GM12878 (cell line): ENCODE measurements at regions not wholly inside any gene's neighbourhood (a gene's known extent, or its start where the extent isn't known, plus 50 kb on each side); places are given as distances from the start of the nearest gene placed in this dataset.

Source experiments
- ATAC-seq: fragments of 200-7000 bp; cut with Tn5 transposase; 3 replicates; pipeline ENCODE4 v1.9.1; 2020; ENCODE audit warnings: mild to moderate bottlenecking, moderate library complexity
- BruUV-seq: library from RNA; stranded (reverse); fragments of 400-500 nt; replicated peaks from 2 replicates; lab custom pipeline; 2021; lab: Mats Ljungman, UMichigan
- CTCF ChIA-PET: fragments of 300-600 bp; sonication (Branson Sonifier 250); formaldehyde crosslinking; extraction: SDS; loops from one replicate; lab custom pipeline; 2021; ENCODE audit warnings: inconsistent platforms; lab: Yijun Ruan, JAX
- POLR2A ChIA-PET: fragments of 350-600 bp; formaldehyde crosslinking; extraction: SDS; loops from one replicate; lab custom pipeline; 2021; ENCODE audit warnings: inconsistent platforms; lab: Charles Lee
- RAD21 ChIA-PET: fragments of 300-600 bp; sonication (Branson Sonifier 250); formaldehyde crosslinking; loops from one replicate; lab custom pipeline; 2023; ENCODE audit warnings: antibody characterized with exemption; ENCODE audit not compliant: unreplicated experiment; lab: Charles Lee
- SMC1A ChIA-PET: fragments of 300-600 bp; sonication (Branson Sonifier 250); formaldehyde crosslinking; loops from one replicate; lab custom pipeline; 2023; ENCODE audit not compliant: unreplicated experiment, uncharacterized antibody; lab: Charles Lee
- DNase-seq: peaks from one replicate; pipeline ENCODE4 v3.0.0-alpha.2; 2011; ENCODE audit warnings: low read depth, low spot score
- FAIRE-seq: peaks from 3 replicates; lab custom pipeline; 2011; peaks lifted over from hg19 to GRCh38; lab: Jason Lieb, UNC
- H2AFZ ChIP-seq: 2 replicates; pipeline ENCODE4 v1.6.0; 2011; ENCODE audit warnings: low read depth, low read length, control low read depth; ENCODE audit not compliant: control insufficient read depth
- H3K27ac ChIP-seq: 2 replicates; pipeline ENCODE4 v1.5.1; 2011; ENCODE audit warnings: control low read depth; ENCODE audit not compliant: control insufficient read depth, insufficient read depth
- H3K27me3 ChIP-seq, 2 experiments: replicated peaks in 1 of 2; 2 replicates each; pipeline versions ENCODE4 v1.6.0 to v1.6.1; 2011; ENCODE audit warnings: low read length in 1 of 2; ENCODE audit not compliant: control insufficient read depth in 2 of 2, insufficient read depth in 2 of 2
- H3K36me3 ChIP-seq, 2 experiments: 2 replicates each; pipeline ENCODE4 v1.5.1; 2011; ENCODE audit warnings: low read length in 1 of 2; ENCODE audit not compliant: control insufficient read depth in 2 of 2, insufficient read depth in 2 of 2
- H3K4me1 ChIP-seq: 2 replicates; pipeline ENCODE4 v1.6.1; 2011; ENCODE audit warnings: mild to moderate bottlenecking, low read length, moderate library complexity, mixed read lengths; ENCODE audit not compliant: control insufficient read depth, insufficient read depth
- H3K4me2 ChIP-seq: 2 replicates; pipeline ENCODE4 v1.6.0; 2011; ENCODE audit warnings: control low read depth; ENCODE audit not compliant: control insufficient read depth, insufficient read depth
- H3K4me3 ChIP-seq: fragments of 200-600 bp; sonication (generic); 2 replicates; pipeline ENCODE4 v1.5.1; 2016
- H3K79me2 ChIP-seq: 2 replicates; pipeline ENCODE4 v1.6.0; 2011; ENCODE audit warnings: low read length; ENCODE audit not compliant: control insufficient read depth, insufficient read depth
- H3K9ac ChIP-seq: 2 replicates; pipeline ENCODE4 v1.8.0; 2011; ENCODE audit warnings: low read length, control low read depth, mixed read lengths; ENCODE audit not compliant: control insufficient read depth, insufficient read depth
- H3K9me3 ChIP-seq: replicated peaks from 3 replicates; pipeline ENCODE4 v1.5.1; 2011; ENCODE audit warnings: mild to moderate bottlenecking, low read length; ENCODE audit not compliant: control insufficient read depth, insufficient read depth
- H4K20me1 ChIP-seq: 2 replicates; pipeline ENCODE4 v1.6.0; 2011; ENCODE audit not compliant: control insufficient read depth, insufficient read depth
- BACH1 ChIP-seq: fragments of 450-650 bp; IDR thresholded peaks from 2 replicates; pipeline ENCODE4 v1.6.1; 2017; ENCODE audit warnings: mild to moderate bottlenecking, borderline replicate concordance
- CBX3 ChIP-seq: fragments of 200-600 bp; sonication (generic); IDR thresholded peaks from 2 replicates; pipeline ENCODE4 v1.6.1; 2016; ENCODE audit warnings: low read depth, borderline replicate concordance
- DPF2 ChIP-seq: fragments of 450-650 bp; IDR thresholded peaks from 2 replicates; pipeline ENCODE4 v1.6.1; 2017; ENCODE audit warnings: mild to moderate bottlenecking
- FOXM1 ChIP-seq: IDR thresholded peaks from 2 replicates; pipeline ENCODE4 v1.6.1; 2012; ENCODE audit warnings: low read depth, mild to moderate bottlenecking, inconsistent platforms, low read length, moderate library complexity
- HDAC6 ChIP-seq: fragments of 200-600 bp; sonication (generic); IDR thresholded peaks from one replicate; pipeline ENCODE4 v1.8.0; 2017; ENCODE audit warnings: antibody characterized with exemption; ENCODE audit not compliant: unreplicated experiment
- IRF5 ChIP-seq: fragments of 450-650 bp; IDR thresholded peaks from 2 replicates; pipeline ENCODE4 v1.6.1; 2017; ENCODE audit warnings: borderline replicate concordance
- JUND ChIP-seq: IDR thresholded peaks from 2 replicates; pipeline ENCODE4 v1.6.1; 2012; ENCODE audit warnings: low read depth, mild to moderate bottlenecking, low read length, improper control_type of control experiment, moderate library complexity
- KDM1A ChIP-seq: fragments of 200-600 bp; sonication (generic); IDR thresholded peaks from 2 replicates; pipeline ENCODE4 v1.6.1; 2016; ENCODE audit warnings: borderline replicate concordance
- NBN ChIP-seq: fragments of 450-650 bp; IDR thresholded peaks from 2 replicates; pipeline ENCODE4 v1.6.1; 2016
- NR2F1 ChIP-seq: fragments of 450-650 bp; conservative IDR thresholded peaks from 2 replicates; pipeline ENCODE4 v1.6.1; 2017; ENCODE audit warnings: mild to moderate bottlenecking
- RCOR1 ChIP-seq: conservative IDR thresholded peaks from 2 replicates; pipeline ENCODE4 v1.6.1; 2012; ENCODE audit warnings: low read depth, low read length, improper control_type of control experiment
- RFX5 ChIP-seq: IDR thresholded peaks from 2 replicates; pipeline ENCODE4 v1.6.1; 2011; ENCODE audit warnings: low read depth, low read length, improper control_type of control experiment
- SKIL ChIP-seq: fragments of 450-650 bp; IDR thresholded peaks from 2 replicates; pipeline ENCODE4 v1.6.1; 2017; ENCODE audit warnings: mild to moderate bottlenecking, low read depth, inconsistent platforms; ENCODE audit not compliant: poor library complexity, severe bottlenecking
- TAF1 ChIP-seq: IDR thresholded peaks from 2 replicates; pipeline ENCODE4 v1.6.1; 2011; ENCODE audit warnings: mild to moderate bottlenecking, low read depth, low read length, borderline replicate concordance
- TCF3 ChIP-seq: IDR thresholded peaks from 2 replicates; pipeline ENCODE4 v1.6.1; 2012; ENCODE audit warnings: low read depth, mild to moderate bottlenecking, low read length, borderline replicate concordance; ENCODE audit not compliant: insufficient read depth
- ZBED1 ChIP-seq: IDR thresholded peaks from 2 replicates; pipeline ENCODE4 v1.6.1; 2016; ENCODE audit warnings: borderline replicate concordance
- WGBS: methylation state at CpG from one replicate; pipeline ENCODE4 v1.1.6; 2016; ENCODE audit warnings: low lambda C conversion rate; ENCODE audit not compliant: insufficient replicate concordance, insufficient coverage; ENCODE audit errors: missing lambda C conversion rate; 5-methylcytosine and 5-hydroxymethylcytosine counted together
- in situ Hi-C: fragments of 300-500 bp; cut with MboI; formaldehyde crosslinking; loops from 9 replicates; pipeline ENCODE4 v1.14.3; 2018; ENCODE audit warnings: mixed read lengths
- intact Hi-C: fragments of 100-400 bp; cut with micrococcal nuclease; formaldehyde crosslinking; loops from one replicate; pipeline ENCODE4 v1.14.2; 2022; ENCODE audit not compliant: unreplicated experiment

- no peak for DNase-seq
- no peak for ATAC-seq
- H3K4me1 ChIP-seq, result no peaks in the 10 kb centered on the region
- H3K27me3 ChIP-seq, result no peaks in the 10 kb centered on the region
- in situ Hi-C loops, result no loop called here
- H3K79me2 ChIP-seq, result no peaks in the 10 kb centered on the region
- intact Hi-C loops, result no loop called here
- WGBS, result 27% methylated on average over 4 of the region's 4 CpGs
- no TSS peak for BruUV-seq
- H3K4me2 ChIP-seq, result no peak overlapping the region
- ChIA-PET POLR2A (no interaction called here), RAD21 (no interaction called here), SMC1A (no interaction called here), CTCF (interaction anchor here (0.6 kb wide), 1 partner anchor 14 kb away, joined by 3 read pairs; no protein-coding TSS in a partner anchor)
- no peak overlapping the region for H3K27ac ChIP-seq
- no peaks in the 10 kb centered on the region for H4K20me1 ChIP-seq
- H2AFZ ChIP-seq, result no peak overlapping the region
- H3K4me3 ChIP-seq, result no peak overlapping the region
- no peak for FAIRE-seq
- H3K36me3 ChIP-seq, result no peaks in the 10 kb centered on the region
- no peak overlapping the region for H3K9ac ChIP-seq
- H3K9me3 ChIP-seq, result no peaks in the 10 kb centered on the region
- TF ChIP-seq DPF2 (no peak), NBN (no peak), ZBED1 (no peak), JUND (no peak), TAF1 (no peak), IRF5 (no peak), CBX3 (no peak), KDM1A (no peak)
Observed at GRCh38 chr16:6317934-6318333, 1014.7 kb upstream of the RBFOX1 start.

DNA sequence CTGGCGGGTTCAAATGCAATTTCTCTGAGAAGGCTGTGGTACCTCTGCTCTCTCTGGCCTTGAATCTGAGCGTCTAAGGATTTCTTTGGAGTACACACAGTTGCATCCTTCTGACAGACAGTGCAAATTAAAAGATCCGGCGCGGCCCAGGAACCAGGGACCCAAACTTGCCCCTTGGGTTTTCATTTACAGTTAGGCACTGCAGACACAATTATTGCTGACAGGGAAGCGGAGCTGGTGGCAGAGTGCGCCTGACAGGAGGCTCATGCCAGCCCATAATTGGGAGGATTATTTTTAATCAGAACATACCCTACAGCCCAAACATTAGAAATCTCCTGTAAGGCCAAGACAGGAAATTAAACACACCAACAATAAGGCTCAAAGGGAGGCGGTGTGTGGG lies 1023.4 kb upstream of the RBFOX1 start:
- Histone ChIP-seq H3K4me2 (no peak overlapping the region), H3K9ac (no peak overlapping the region), H2AFZ (no peak overlapping the region), H3K4me1 (no peaks in the 10 kb centered on the region), H3K4me3 (no peak overlapping the region), H3K9me3 (no peaks in the 10 kb centered on the region), H3K27me3 (no peaks in the 10 kb centered on the region), H3K36me3 (no peaks in the 10 kb centered on the region), H4K20me1 (no peaks in the 10 kb centered on the region), H3K27ac (no peak overlapping the region), H3K79me2 (no peaks in the 10 kb centered on the region)
- POLR2A ChIA-PET, result no interaction called here
- CTCF ChIA-PET, result no interaction called here
- in situ Hi-C loops, result no loop called here
- no peak for DNase-seq
- BruUV-seq, result no TSS peak
- no peak for ATAC-seq
- RAD21 ChIA-PET, result no interaction called here
- SMC1A ChIA-PET, result no interaction called here
- FAIRE-seq, result no peak
- 67% methylated on average over 8 of the region's 8 CpGs for WGBS
- intact Hi-C loops, result no loop called here
- TF ChIP-seq RFX5 (no peak), HDAC6 (no peak), BACH1 (no peak), FOXM1 (no peak), NR2F1 (no peak), TAF1 (no peak), SKIL (no peak), RCOR1 (no peak), TCF3 (no peak)
